Transverse colon (tissue), 4 donors: ENCODE measurements at regions not wholly inside any gene's neighbourhood (a gene's known extent, or its start where the extent isn't known, plus 50 kb on each side); places are given as distances from the start of the nearest gene placed in this dataset.

Experiments
- POLR2A ChIP-seq: fragments of 450-650 bp; IDR thresholded peaks from one replicate; pipeline ENCODE4 v1.6.1; 2016; ENCODE audit warnings: antibody characterized with exemption, mild to moderate bottlenecking, moderate library complexity
- POLR2AphosphoS5 ChIP-seq, 3 donors: sonication (generic); formaldehyde crosslinking; IDR thresholded peaks; one replicate each; pipeline ENCODE4 v1.6.1; 2016; ENCODE audit warnings: antibody characterized with exemption in 3 of 3
- TF ChIP-seq, protein P1 (sequence below), 5 experiments: fragments of 200-600 bp in 3 of 5; fragments of 450-650 bp in 2 of 5; sonication (generic) in 3 of 5; IDR thresholded peaks; 1 replicate in 2 of 5; 2 replicates in 3 of 5; pipeline ENCODE4 v1.5.1; 2016 to 2017; ENCODE audit warnings: antibody characterized with exemption in 5 of 5, inconsistent platforms in 3 of 5, mild to moderate bottlenecking in 2 of 5, moderate library complexity in 1 of 5

DNA sequence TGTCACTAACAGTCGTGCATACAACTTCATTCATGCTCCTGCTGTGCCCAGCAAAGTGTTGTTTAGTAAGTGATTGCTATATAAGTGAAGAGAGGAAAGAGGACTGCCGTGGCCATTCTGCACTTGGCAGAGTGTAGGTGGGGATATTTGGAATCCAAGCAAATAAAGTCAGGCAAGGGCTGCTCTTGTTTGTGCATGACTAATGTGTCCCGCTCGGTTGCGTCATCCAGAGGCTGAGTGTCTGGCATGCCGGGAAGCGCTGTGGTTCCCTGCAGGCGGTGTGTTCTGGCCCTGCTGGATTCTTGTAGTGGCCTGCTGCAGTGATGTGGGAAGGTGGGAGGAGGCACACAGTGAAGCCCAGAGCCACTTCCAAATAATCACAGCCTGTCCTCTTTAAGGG is 136.9 kb upstream of the ANKH start:
- TF ChIP-seq POLR2A (no peak), POLR2AphosphoS5 (IDR thresholded peaks at IDR 0.05) (peak; percentile 59 to 73 (median 71))
- TF ChIP-seq, protein P1, sequence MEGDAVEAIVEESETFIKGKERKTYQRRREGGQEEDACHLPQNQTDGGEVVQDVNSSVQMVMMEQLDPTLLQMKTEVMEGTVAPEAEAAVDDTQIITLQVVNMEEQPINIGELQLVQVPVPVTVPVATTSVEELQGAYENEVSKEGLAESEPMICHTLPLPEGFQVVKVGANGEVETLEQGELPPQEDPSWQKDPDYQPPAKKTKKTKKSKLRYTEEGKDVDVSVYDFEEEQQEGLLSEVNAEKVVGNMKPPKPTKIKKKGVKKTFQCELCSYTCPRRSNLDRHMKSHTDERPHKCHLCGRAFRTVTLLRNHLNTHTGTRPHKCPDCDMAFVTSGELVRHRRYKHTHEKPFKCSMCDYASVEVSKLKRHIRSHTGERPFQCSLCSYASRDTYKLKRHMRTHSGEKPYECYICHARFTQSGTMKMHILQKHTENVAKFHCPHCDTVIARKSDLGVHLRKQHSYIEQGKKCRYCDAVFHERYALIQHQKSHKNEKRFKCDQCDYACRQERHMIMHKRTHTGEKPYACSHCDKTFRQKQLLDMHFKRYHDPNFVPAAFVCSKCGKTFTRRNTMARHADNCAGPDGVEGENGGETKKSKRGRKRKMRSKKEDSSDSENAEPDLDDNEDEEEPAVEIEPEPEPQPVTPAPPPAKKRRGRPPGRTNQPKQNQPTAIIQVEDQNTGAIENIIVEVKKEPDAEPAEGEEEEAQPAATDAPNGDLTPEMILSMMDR (IDR thresholded peaks at IDR 0.05) = no peak
